Prostate gland (tissue), 2 donors: ENCODE measurements at regions not wholly inside any gene's neighbourhood (a gene's known extent, or its start where the extent isn't known, plus 50 kb on each side); places are given as distances from the start of the nearest gene placed in this dataset.
"Not testable (repeated sequence)": the region's sequence is repeated elsewhere in the genome, so short reads cannot be mapped to it uniquely, and the experiment has no call there.

Experiments used
- DNase-seq: peaks from one replicate; pipeline ENCODE4 v3.0.0-alpha.2; 2019; ENCODE audit warnings: low spot score
- H3K27ac ChIP-seq, 2 donors: fragments of 200-600 bp; sonication (generic); 2 replicates each; pipeline ENCODE4 v1.5.1; 2017 to 2019
- H3K27me3 ChIP-seq: fragments of 200-600 bp; sonication (generic); replicated peaks from 2 replicates; pipeline ENCODE4 v1.5.1; 2019; ENCODE audit not compliant: insufficient read depth
- H3K36me3 ChIP-seq, 2 donors: fragments of 200-600 bp; sonication (generic); 1 replicate in 1 of 2; 2 replicates in 1 of 2; pipeline versions ENCODE4 v1.5.1 to v1.8.1; 2017 to 2019
- H3K4me1 ChIP-seq: fragments of 200-600 bp; sonication (generic); replicated peaks from 2 replicates; pipeline ENCODE4 v1.5.1; 2019
- H3K4me3 ChIP-seq, 2 donors: fragments of 200-600 bp; sonication (generic); 2 replicates each; pipeline ENCODE4 v1.5.1; 2017 to 2019
- H3K9me3 ChIP-seq: fragments of 200-600 bp; sonication (generic); 2 replicates; pipeline ENCODE4 v1.5.1; 2017
- CTCF ChIP-seq, 4 experiments: fragments of 200-600 bp in 2 of 4; fragments of 450-650 bp in 2 of 4; sonication (generic) in 2 of 4; IDR thresholded peaks; 1 replicate in 3 of 4; 2 replicates in 1 of 4; pipeline ENCODE4 v1.5.1; 2016 to 2019; ENCODE audit warnings: antibody characterized with exemption in 4 of 4, mild to moderate bottlenecking in 2 of 4, moderate library complexity in 2 of 4
- POLR2A ChIP-seq: fragments of 450-650 bp; IDR thresholded peaks from one replicate; pipeline ENCODE4 v1.6.1; 2016; ENCODE audit warnings: antibody characterized with exemption, mild to moderate bottlenecking
- POLR2AphosphoS5 ChIP-seq: sonication (generic); formaldehyde crosslinking; IDR thresholded peaks from one replicate; pipeline ENCODE4 v1.6.1; 2017; ENCODE audit warnings: antibody characterized with exemption
- WGBS: methylation state at CpG from one replicate; pipeline ENCODE4 v1.1.5; 2018; 5-methylcytosine and 5-hydroxymethylcytosine counted together
- intact Hi-C: fragments of 100-400 bp; cut with DNase I; formaldehyde crosslinking; loops from one replicate; pipeline ENCODE4 v1.14.2; 2022

DNA sequence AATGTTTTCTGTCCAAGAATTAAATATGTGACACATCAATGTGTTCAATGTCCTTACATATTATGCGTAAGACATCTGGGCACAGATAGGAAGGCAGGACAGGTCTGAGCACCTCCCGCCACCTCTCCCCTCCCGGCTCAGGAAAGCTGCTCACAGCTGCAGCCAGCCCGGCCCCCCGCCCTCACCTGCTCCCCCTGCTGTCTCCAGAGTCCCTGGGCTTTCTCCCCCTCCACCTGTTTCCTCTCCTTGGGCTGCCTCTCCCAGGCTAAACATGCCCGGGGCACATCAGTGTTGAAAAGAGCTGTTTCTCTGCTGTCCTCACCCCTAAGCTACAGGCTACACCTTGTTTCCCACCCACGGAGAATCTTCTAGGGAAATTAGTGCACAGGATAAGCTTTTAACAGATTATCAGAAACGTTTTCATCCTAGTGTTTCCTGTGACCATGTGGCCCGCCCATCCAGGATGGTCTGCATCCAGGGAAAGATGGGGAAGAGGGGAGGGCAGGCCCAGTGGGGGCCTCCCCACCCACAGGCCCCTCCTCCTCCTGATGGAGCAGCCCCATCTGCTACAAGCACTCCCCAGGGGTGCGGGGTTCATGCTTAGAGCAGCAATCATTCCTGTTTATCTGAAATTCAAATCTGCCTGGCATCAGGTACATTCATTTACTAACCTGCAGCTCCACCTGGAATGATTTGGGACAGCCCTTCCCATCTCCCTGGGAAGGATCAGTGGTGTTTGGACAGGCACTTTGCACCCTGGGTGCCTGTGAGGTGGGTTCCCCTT is 273.8 kb upstream of the SFSWAP start:
- no peak for DNase-seq

GRCh38 chr12:131437706-131438492 is 273.0 kb upstream of the SFSWAP start:
- intact Hi-C loops: no loop called here
- no peak for DNase-seq
- no peaks in the 10 kb centered on the region for H3K27me3 ChIP-seq
- H3K4me3 ChIP-seq: no peak overlapping the region
- H3K4me1 ChIP-seq: no peaks in the 10 kb centered on the region
- no peaks in the 10 kb centered on the region for H3K36me3 ChIP-seq
- H3K27ac ChIP-seq: no peak overlapping the region
- WGBS: 59% methylated on average over 9 of the region's 9 CpGs
- H3K9me3 ChIP-seq: no peaks in the 10 kb centered on the region
- TF ChIP-seq CTCF (IDR thresholded peaks at IDR 0.05) (no peak), POLR2A (no peak), POLR2AphosphoS5 (no peak)

More for the DNA sequence above, 273.8 kb upstream of the SFSWAP start:
- WGBS: 27% methylated on average over 10 of the region's 10 CpGs
- intact Hi-C loops: no loop called here
- no peaks in the 10 kb centered on the region for H3K9me3 ChIP-seq
- peaks cover 4% of the 10 kb centered on the region for H3K27me3 ChIP-seq
- H3K4me3 ChIP-seq: no peak overlapping the region
- no peak for TF ChIP-seq POLR2A
- TF ChIP-seq CTCF (IDR thresholded peaks at IDR 0.05): no peak
- no peak for TF ChIP-seq POLR2AphosphoS5
- H3K4me1 ChIP-seq: no peaks in the 10 kb centered on the region
- no peak overlapping the region for H3K27ac ChIP-seq
- no peaks in the 10 kb centered on the region for H3K36me3 ChIP-seq

DNA sequence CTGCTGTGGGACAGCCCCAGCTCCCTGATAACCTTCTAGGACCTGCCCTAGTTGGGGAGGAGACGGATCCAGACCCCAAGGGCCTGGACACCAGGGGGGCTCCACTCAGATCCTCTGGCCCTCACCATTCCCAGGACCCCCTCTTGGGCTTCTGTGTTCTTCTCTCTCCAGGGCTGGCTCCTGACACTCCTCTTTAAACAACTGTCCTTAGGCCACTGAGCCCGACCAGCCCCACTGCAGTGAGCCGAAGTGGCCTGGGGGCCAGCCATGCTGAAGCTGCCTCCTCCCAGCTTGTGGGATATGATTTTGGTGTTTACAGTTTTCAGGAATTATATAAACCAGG is 272.4 kb upstream of the SFSWAP start:
- DNase-seq, H3K4me3 ChIP-seq, H3K9me3 ChIP-seq: not testable (repeated sequence)

GRCh38 chr12:131438881-131439280 is 272.0 kb upstream of the SFSWAP start:
- 75% methylated on average over 14 of the region's 14 CpGs for WGBS
- no peaks in the 10 kb centered on the region for H3K27me3 ChIP-seq
- intact Hi-C loops: no loop called here
- no peak for TF ChIP-seq POLR2AphosphoS5
- no peak for TF ChIP-seq CTCF (IDR thresholded peaks at IDR 0.05)
- no peak for TF ChIP-seq POLR2A
- no peak overlapping the region for H3K27ac ChIP-seq
- no peaks in the 10 kb centered on the region for H3K9me3 ChIP-seq
- H3K4me1 ChIP-seq: no peaks in the 10 kb centered on the region
- no peak overlapping the region for H3K4me3 ChIP-seq
- no peak for DNase-seq
- no peaks in the 10 kb centered on the region for H3K36me3 ChIP-seq

More for the DNA sequence above, 272.4 kb upstream of the SFSWAP start:
- H3K27me3 ChIP-seq, intact Hi-C loops, H3K4me1 ChIP-seq, H3K27ac ChIP-seq, H3K36me3 ChIP-seq: not testable (repeated sequence)
- WGBS: 76% methylated on average over 3 of the region's 3 CpGs

DNA sequence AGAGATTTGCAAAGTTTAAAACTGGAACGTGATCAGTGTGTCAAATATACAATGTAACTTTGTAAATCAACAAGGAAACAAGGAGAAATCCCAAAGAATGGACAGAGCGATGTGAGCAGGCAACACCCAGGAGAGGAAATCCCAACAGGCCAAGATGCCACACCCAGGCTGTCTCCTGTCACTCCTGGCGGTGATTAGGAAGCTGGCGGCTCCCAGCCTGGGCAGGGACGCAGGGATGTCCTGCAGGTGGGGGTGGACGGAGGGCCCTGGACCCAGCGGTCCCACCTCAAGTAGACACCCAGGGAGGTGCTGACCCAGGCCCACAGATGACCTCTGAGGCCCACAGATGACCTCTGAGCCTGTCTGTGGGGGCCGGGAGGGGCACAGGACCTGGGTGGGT is 271.1 kb upstream of the SFSWAP start:
- H3K4me3 ChIP-seq, H3K9me3 ChIP-seq, H3K27me3 ChIP-seq, H3K4me1 ChIP-seq, DNase-seq, intact Hi-C loops, H3K36me3 ChIP-seq, H3K27ac ChIP-seq: not testable (repeated sequence)
- WGBS: no CpG with 5 or more reads among the region's 8 CpGs

GRCh38 chr12:131440209-131441059 is 270.5 kb upstream of the SFSWAP start:
- WGBS: 100% methylated on average over 1 of the region's 21 CpGs
- DNase-seq, H3K4me1 ChIP-seq, H3K9me3 ChIP-seq, intact Hi-C loops, H3K36me3 ChIP-seq, H3K27me3 ChIP-seq, H3K4me3 ChIP-seq, H3K27ac ChIP-seq: not testable (repeated sequence)
